Esophagus squamous epithelium (tissue), 5 donors: ENCODE measurements at regions not wholly inside any gene's neighbourhood (a gene's known extent, or its start where the extent isn't known, plus 50 kb on each side); places are given as distances from the start of the nearest gene placed in this dataset.

Source experiments
- DNase-seq: peaks from one replicate; lab custom pipeline; 2025; lab: John Stamatoyannopoulos, UW
- H3K27ac ChIP-seq, 4 donors: fragments of 200-600 bp; sonication (generic); one replicate each; pipeline ENCODE4 v1.5.1; 2016 to 2019; ENCODE audit warnings: mild to moderate bottlenecking in 1 of 4
- H3K27me3 ChIP-seq, 4 donors: fragments of 200-600 bp; sonication (generic); 1 replicate in 3 of 4; 2 replicates in 1 of 4; pipeline versions ENCODE4 v1.5.1 to v1.6.0; 2017 to 2021; ENCODE audit warnings: antibody characterized with exemption in 1 of 4
- H3K36me3 ChIP-seq, 3 donors: fragments of 200-600 bp; sonication (generic); one replicate each; pipeline ENCODE4 v1.5.1; 2016 to 2019
- H3K4me1 ChIP-seq, 3 donors: fragments of 200-600 bp; sonication (generic); one replicate each; pipeline ENCODE4 v1.5.1; 2017 to 2019
- H3K4me3 ChIP-seq, 4 donors: fragments of 200-600 bp; sonication (generic); 1 replicate in 3 of 4; 2 replicates in 1 of 4; pipeline ENCODE4 v1.5.1; 2016 to 2019; ENCODE audit warnings: mild to moderate bottlenecking in 2 of 4, moderate library complexity in 1 of 4
- H3K9me3 ChIP-seq, 3 donors: fragments of 200-600 bp; sonication (generic); one replicate each; pipeline ENCODE4 v1.5.1; 2016 to 2019
- CTCF ChIP-seq, 6 experiments: fragments of 450-650 bp in 4 of 6; fragments of 200-600 bp in 2 of 6; sonication (generic) in 2 of 6; IDR thresholded peaks; one replicate each; pipeline ENCODE4 v1.5.1; 2016 to 2019; ENCODE audit warnings: antibody characterized with exemption in 6 of 6, mild to moderate bottlenecking in 4 of 6, moderate library complexity in 4 of 6
- POLR2A ChIP-seq, 4 donors: fragments of 450-650 bp; IDR thresholded peaks; one replicate each; pipeline ENCODE4 v1.6.1; 2017; ENCODE audit warnings: antibody characterized with exemption in 4 of 4, mild to moderate bottlenecking in 4 of 4, moderate library complexity in 3 of 4
- WGBS, 2 donors: methylation state at CpG; one replicate each; pipeline ENCODE4 v1.1.5; 2018; 5-methylcytosine and 5-hydroxymethylcytosine counted together
- intact Hi-C: fragments of 100-400 bp; cut with DNase I; formaldehyde crosslinking; loops from one replicate; pipeline ENCODE4 v1.15.0; 2022
- donor health status: DM: yes; HTN: yes; CAD: no.

GRCh38 chr10:108422286-108422685, 1257.8 kb upstream of the SORCS1 start:
- Histone ChIP-seq H3K4me1 (no peaks in the 10 kb centered on the region), H3K36me3 (no peaks in the 10 kb centered on the region), H3K27me3 (no peaks in the 10 kb centered on the region), H3K4me3 (no peak overlapping the region), H3K27ac (no peak overlapping the region), H3K9me3 (no peaks in the 10 kb centered on the region)
- intact Hi-C loops = no loop called here
- TF ChIP-seq CTCF (IDR thresholded peaks at IDR 0.05) (no peak), POLR2A (IDR thresholded peaks at IDR 0.05) (no peak)
- no peak for DNase-seq
- WGBS, 2 donors = 57 to 67% methylated on average over 2 of the region's 2 CpGs

GRCh38 chr10:108421266-108421665, 1256.8 kb upstream of the SORCS1 start:
- Histone ChIP-seq H3K36me3 (no peaks in the 10 kb centered on the region), H3K4me3 (no peak overlapping the region), H3K27me3 (no peaks in the 10 kb centered on the region), H3K27ac (no peak overlapping the region), H3K4me1 (no peaks in the 10 kb centered on the region), H3K9me3 (no peaks in the 10 kb centered on the region)
- no peak for TF ChIP-seq CTCF (IDR thresholded peaks at IDR 0.05)
- no peak for TF ChIP-seq POLR2A (IDR thresholded peaks at IDR 0.05)
- DNase-seq = no peak
- intact Hi-C loops = no loop called here
- WGBS, 2 donors = 21 to 44% methylated on average over 2 of the region's 2 CpGs

GRCh38 chr10:108413954-108414353, 1249.4 kb upstream of the SORCS1 start:
- TF ChIP-seq POLR2A (IDR thresholded peaks at IDR 0.05) = no peak
- TF ChIP-seq CTCF (IDR thresholded peaks at IDR 0.05) = no peak
- Histone ChIP-seq H3K9me3 (no peaks in the 10 kb centered on the region), H3K27ac (no peak overlapping the region), H3K4me3 (no peak overlapping the region), H3K36me3 (no peaks in the 10 kb centered on the region), H3K4me1 (no peaks in the 10 kb centered on the region), H3K27me3 (no peaks in the 10 kb centered on the region)
- DNase-seq = no peak
- WGBS, 2 donors = 50 to 54% methylated on average over 4 of the region's 4 CpGs
- intact Hi-C loops = no loop called here

GRCh38 chr10:108412323-108412722, 1247.8 kb upstream of the SORCS1 start:
- 23 to 67% methylated on average over 2 of the region's 2 CpGs for WGBS, 2 donors
- no peak overlapping the region for H3K4me3 ChIP-seq
- H3K36me3 ChIP-seq = no peaks in the 10 kb centered on the region
- no peaks in the 10 kb centered on the region for H3K27me3 ChIP-seq
- intact Hi-C loops = no loop called here
- no peak overlapping the region for H3K27ac ChIP-seq
- no peaks in the 10 kb centered on the region for H3K9me3 ChIP-seq
- no peak for DNase-seq
- H3K4me1 ChIP-seq = no peaks in the 10 kb centered on the region
- TF ChIP-seq POLR2A (IDR thresholded peaks at IDR 0.05) = no peak
- no peak for TF ChIP-seq CTCF (IDR thresholded peaks at IDR 0.05)

GRCh38 chr10:108411894-108412293, 1247.4 kb upstream of the SORCS1 start:
- Histone ChIP-seq H3K36me3 (no peaks in the 10 kb centered on the region), H3K4me1 (no peaks in the 10 kb centered on the region), H3K4me3 (no peak overlapping the region), H3K9me3 (no peaks in the 10 kb centered on the region), H3K27ac (no peak overlapping the region), H3K27me3 (no peaks in the 10 kb centered on the region)
- intact Hi-C loops = no loop called here
- TF ChIP-seq POLR2A (IDR thresholded peaks at IDR 0.05) = no peak
- 37 to 68% methylated on average over 2 of the region's 2 CpGs for WGBS, 2 donors
- no peak for DNase-seq

GRCh38 chr10:108411206-108411605, 1246.7 kb upstream of the SORCS1 start:
- Histone ChIP-seq H3K4me3 (no peak overlapping the region), H3K27ac (no peak overlapping the region), H3K9me3 (no peaks in the 10 kb centered on the region), H3K36me3 (no peaks in the 10 kb centered on the region), H3K4me1 (no peaks in the 10 kb centered on the region), H3K27me3 (no peaks in the 10 kb centered on the region)
- WGBS, 2 donors = 71 to 78% methylated on average over 2 of the region's 2 CpGs
- TF ChIP-seq POLR2A (IDR thresholded peaks at IDR 0.05) (no peak), CTCF (IDR thresholded peaks at IDR 0.05) (no peak)
- no peak for DNase-seq
- intact Hi-C loops = no loop called here
